SK-N-SH (cell line): ENCODE measurements at regions not wholly inside any gene's neighbourhood (a gene's known extent, or its start where the extent isn't known, plus 50 kb on each side); places are given as distances from the start of the nearest gene placed in this dataset.

Experiments used
- RFX5 ChIP-seq: IDR thresholded peaks from 2 replicates; pipeline ENCODE4 v1.6.1; 2012; ENCODE audit warnings: mild to moderate bottlenecking, improper control_type of control experiment, low read length
- YY1 ChIP-seq: IDR thresholded peaks from 2 replicates; pipeline ENCODE4 v1.4.0; 2012; ENCODE audit warnings: low read depth, mild to moderate bottlenecking
- TF ChIP-seq, protein P1 (sequence below): fragments of 200-600 bp; sonication (generic); IDR thresholded peaks from 2 replicates; pipeline ENCODE4 v1.6.1; 2017; ENCODE audit warnings: antibody characterized with exemption, mild to moderate bottlenecking, moderate library complexity

DNA sequence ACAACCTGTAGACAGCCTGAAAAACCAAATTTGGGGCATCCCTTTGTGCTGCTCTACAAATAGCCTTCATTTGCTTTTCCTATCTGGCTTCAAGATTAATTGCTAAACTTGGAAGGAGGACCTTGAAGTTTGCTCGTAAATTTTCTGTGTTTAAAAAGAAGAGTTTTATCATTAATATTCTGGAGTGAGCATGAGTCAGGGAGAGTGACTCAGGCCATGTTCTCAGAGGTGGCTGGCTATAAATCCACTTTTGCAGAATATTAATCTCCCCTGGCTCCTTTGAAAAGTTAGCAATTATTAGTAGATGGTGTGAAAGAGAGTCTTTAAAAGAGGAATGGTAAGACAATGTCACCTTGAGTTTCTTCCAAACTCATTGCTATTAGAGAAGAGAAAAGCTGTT is 91.0 kb downstream of the ANKEF1 start:
- TF ChIP-seq, protein P1, sequence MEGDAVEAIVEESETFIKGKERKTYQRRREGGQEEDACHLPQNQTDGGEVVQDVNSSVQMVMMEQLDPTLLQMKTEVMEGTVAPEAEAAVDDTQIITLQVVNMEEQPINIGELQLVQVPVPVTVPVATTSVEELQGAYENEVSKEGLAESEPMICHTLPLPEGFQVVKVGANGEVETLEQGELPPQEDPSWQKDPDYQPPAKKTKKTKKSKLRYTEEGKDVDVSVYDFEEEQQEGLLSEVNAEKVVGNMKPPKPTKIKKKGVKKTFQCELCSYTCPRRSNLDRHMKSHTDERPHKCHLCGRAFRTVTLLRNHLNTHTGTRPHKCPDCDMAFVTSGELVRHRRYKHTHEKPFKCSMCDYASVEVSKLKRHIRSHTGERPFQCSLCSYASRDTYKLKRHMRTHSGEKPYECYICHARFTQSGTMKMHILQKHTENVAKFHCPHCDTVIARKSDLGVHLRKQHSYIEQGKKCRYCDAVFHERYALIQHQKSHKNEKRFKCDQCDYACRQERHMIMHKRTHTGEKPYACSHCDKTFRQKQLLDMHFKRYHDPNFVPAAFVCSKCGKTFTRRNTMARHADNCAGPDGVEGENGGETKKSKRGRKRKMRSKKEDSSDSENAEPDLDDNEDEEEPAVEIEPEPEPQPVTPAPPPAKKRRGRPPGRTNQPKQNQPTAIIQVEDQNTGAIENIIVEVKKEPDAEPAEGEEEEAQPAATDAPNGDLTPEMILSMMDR, result no peak
- no peak for TF ChIP-seq RFX5
- no peak for TF ChIP-seq YY1
